GM12865 (cell line): ENCODE measurements at regions not wholly inside any gene's neighbourhood (a gene's known extent, or its start where the extent isn't known, plus 50 kb on each side); places are given as distances from the start of the nearest gene placed in this dataset.

Experiments
- DNase-seq: peaks from one replicate; pipeline ENCODE4 v3.0.0; 2010; ENCODE audit warnings: low read depth
- H3K4me3 ChIP-seq: 2 replicates; pipeline ENCODE4 v1.5.1; 2011; ENCODE audit warnings: mild to moderate bottlenecking, low read depth, low read length, control low read depth
- TF ChIP-seq, protein P1 (sequence below): IDR thresholded peaks from 2 replicates; pipeline ENCODE4 v1.5.1; 2011; ENCODE audit warnings: low read length, control low read depth, low read depth, inconsistent platforms; ENCODE audit not compliant: insufficient read depth; ENCODE audit errors: missing control alignments

DNA sequence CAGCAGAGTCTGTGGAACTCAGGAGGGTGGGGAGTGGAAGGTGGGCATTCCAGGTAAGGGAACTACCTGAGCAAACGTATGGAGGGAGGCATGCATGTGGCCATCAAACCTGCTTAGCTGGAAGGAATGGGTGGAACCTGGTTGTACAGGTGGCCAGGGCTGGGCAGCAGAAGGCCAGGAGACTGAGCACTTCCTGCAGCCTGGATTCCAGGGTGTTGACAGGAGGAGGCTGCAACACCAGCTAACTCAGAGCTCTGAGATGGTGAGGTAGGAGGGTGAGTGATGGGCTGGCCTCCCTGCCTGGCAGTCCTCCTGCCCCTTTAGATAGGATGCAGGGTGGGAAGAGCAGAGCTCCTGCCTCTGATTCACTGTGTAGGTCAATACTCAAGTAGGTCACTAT is 92.5 kb upstream of the CPEB4 start:
- no peak for DNase-seq

DNA sequence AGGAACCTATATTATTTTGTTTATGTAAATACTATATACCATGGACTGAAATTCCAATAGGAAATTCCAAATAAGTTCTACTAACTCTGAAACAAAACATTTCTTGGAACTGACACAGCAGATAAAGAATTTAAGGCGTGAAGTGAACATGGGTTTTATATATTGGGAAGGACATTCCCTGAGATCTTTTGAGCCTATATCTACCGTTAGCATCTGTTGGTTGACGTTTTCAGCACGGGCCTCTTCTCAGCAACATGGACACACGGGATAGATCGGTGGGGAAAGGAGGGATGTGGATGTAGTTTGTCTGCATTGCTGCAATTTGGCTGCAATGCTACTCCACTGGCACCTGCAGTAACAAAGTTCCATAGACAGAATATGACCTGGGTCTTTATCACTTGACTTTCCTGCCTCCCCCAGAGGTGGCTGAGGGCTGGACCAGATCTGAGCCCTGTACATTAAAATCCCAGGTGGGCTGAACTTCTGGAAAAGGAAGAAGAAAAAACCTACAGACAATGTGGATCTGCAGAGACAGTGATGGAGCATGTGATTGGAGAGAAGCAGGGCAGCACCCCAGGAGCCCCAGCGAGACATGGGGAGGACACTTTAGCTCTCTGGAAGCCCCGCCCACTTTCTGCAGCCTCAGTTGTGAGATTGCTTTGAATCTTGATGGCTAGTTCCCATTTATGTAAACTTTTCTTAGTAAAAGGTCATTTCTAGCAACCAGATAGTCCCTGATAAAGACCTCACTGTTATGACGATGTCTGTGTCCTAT is 91.2 kb upstream of the CPEB4 start:
- no peak for DNase-seq
- TF ChIP-seq, protein P1, sequence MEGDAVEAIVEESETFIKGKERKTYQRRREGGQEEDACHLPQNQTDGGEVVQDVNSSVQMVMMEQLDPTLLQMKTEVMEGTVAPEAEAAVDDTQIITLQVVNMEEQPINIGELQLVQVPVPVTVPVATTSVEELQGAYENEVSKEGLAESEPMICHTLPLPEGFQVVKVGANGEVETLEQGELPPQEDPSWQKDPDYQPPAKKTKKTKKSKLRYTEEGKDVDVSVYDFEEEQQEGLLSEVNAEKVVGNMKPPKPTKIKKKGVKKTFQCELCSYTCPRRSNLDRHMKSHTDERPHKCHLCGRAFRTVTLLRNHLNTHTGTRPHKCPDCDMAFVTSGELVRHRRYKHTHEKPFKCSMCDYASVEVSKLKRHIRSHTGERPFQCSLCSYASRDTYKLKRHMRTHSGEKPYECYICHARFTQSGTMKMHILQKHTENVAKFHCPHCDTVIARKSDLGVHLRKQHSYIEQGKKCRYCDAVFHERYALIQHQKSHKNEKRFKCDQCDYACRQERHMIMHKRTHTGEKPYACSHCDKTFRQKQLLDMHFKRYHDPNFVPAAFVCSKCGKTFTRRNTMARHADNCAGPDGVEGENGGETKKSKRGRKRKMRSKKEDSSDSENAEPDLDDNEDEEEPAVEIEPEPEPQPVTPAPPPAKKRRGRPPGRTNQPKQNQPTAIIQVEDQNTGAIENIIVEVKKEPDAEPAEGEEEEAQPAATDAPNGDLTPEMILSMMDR: no peak
- H3K4me3 ChIP-seq: no peak overlapping the region

More for the DNA sequence above, 92.5 kb upstream of the CPEB4 start:
- TF ChIP-seq, protein P1: no peak
- H3K4me3 ChIP-seq: no peak overlapping the region

DNA sequence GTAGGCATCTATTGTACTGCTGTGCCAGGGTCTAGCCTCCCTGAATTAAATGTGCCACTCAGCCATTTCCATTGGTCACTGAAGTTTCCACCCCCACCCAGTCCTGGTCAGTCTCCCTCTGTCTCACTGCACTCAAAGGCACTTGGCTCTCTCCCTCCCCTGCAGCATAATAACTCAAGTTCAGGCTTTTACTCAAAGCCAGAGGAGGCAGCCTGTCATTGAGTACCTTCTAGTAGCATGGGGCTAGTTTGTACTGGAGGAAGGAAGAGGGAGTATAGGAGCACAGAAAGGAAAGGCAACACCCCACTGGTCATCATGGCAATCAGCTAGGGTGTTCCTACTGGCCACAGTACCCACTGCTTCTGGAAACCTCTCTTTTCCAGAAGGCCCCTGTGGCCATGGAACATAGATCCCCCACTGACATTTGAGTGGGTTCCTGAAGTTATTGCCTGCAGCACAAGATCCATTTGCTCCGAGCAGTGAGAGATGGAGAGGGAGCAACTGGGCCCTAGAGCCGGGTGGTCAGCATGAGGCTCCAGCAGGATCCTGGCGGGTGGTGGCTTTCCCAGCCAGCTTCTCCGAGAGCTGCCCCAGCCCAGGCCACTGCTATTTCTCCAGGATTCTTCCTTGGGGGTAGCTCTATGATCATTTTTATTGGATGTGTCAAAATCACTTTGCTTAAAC is 89.9 kb upstream of the CPEB4 start:
- TF ChIP-seq, protein P1: no peak
- no peak overlapping the region for H3K4me3 ChIP-seq
- DNase-seq: no peak

DNA sequence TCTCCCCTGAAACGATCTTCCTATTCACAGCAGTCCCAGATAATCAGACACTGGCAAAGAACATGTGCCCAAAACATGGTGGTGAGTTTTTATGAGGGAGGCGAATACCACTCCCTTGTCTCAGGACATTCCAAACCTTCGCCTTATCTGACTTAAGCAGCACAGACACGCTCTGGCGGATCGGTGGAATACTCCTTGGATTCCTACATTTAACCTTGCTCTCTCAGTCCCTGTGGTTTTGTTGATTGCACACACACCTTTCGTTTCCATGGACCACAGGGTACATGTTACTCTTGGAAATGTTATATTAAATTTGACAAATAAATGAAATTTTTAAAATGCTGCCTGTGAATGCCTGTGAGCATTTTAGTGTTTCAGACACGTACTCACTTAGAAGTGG is 87.8 kb upstream of the CPEB4 start:
- no peak overlapping the region for H3K4me3 ChIP-seq
- DNase-seq: no peak
- TF ChIP-seq, protein P1: no peak

DNA sequence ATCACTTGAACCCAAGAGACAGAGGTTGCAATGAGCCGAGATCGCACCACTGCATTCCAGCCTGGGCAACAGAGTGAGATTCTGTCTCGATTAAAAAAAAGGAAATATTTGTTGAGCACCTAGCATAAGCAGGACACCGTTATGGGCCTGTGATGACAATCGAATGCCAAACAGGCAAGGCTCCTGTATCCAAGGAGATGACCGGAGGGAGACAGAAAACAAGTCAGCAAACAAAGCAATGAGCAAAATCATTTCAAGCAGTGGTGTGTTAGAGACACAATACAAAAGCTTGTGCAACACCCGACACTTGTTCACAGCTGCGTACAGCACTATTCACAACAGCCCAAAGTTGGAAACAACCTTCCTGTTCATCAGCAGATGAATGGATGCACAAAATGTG is 87.1 kb upstream of the CPEB4 start:
- TF ChIP-seq, protein P1: no peak
- no peak overlapping the region for H3K4me3 ChIP-seq
- no peak for DNase-seq

DNA sequence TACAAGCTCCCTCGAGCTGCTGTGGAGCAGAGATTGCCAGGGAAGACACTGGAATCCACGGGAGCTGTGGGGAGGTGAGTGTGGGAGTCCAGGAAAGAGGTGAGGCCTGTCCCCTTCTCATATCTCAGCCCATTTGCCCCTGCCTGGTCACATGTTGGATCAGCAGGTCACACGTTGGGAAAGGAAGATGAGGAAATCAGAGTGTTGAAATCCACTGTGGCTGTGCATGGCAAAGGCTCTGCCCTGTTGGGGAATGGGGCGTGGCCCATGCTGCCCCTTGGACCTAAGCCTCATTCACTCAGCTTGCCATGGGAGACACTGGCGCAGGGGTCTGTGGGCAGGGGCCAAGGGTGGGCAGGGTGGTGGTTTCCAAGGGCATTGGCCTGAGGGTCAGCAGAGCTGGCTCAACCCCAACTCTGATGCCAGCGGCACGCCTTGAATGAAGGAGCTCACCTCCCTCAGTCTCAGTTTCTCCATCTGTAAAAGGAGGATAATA is 85.4 kb upstream of the CPEB4 start:
- no peak for DNase-seq
- TF ChIP-seq, protein P1: no peak
- no peak overlapping the region for H3K4me3 ChIP-seq

DNA sequence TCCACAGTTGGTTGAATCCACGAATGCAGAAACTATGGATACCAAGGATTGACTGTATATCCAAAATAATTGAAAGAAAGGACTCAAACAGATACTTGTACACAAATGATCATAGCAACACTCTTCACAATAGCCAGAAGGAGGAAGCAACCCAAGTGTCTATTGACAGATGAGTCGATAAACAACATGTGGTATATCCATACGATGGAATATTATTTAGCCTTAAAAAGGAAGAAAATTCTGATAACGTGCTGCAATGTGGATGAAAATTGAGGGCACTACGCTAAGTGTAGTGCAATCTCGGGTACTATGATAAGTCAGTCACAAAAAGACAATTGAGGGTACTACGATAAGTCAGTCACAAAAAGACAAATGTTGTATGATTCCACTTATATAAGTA is 83.6 kb upstream of the CPEB4 start:
- TF ChIP-seq, protein P1: no peak
- DNase-seq: no peak
- H3K4me3 ChIP-seq: no peak overlapping the region
